NT2/D1 (cell line): ENCODE measurements at regions not wholly inside any gene's neighbourhood (a gene's known extent, or its start where the extent isn't known, plus 50 kb on each side); places are given as distances from the start of the nearest gene placed in this dataset.

Experiments
- SUZ12 ChIP-seq: IDR thresholded peaks from 2 replicates; pipeline ENCODE4 v1.6.1; 2011; ENCODE audit not compliant: insufficient read length, insufficient read depth; ENCODE audit errors: extremely low read depth
- YY1 ChIP-seq: IDR thresholded peaks from 2 replicates; pipeline ENCODE4 v1.6.1; 2011; ENCODE audit not compliant: insufficient read length, insufficient read depth
- ZNF274 ChIP-seq: IDR thresholded peaks from 2 replicates; pipeline ENCODE4 v1.6.1; 2011; ENCODE audit warnings: mild to moderate bottlenecking, low read depth, low read length

DNA sequence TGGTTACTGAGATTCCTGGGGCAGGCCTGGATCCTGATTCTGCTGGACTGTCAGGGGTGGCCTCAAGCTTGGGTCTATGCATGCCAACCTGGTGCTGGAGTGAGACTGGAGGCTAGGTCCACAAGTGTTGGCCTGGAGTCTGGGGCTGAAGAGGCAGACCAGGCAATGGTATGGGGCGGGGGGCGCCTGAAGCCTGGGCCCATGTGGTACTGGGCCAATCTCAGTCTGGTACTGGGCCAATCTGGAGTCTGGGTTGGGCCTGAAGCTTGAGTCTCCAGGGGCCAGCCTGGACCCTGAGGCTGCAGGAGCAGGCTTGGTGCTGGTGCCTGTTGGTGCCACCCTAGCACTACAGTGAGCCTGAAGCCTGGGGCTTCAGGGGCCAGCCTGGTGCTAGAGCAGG is 108.9 kb upstream of the ZCCHC13 start:
- no peak for TF ChIP-seq ZNF274
- no peak for TF ChIP-seq YY1
- TF ChIP-seq SUZ12 = no peak
